Ovary (tissue), 3 donors: ENCODE measurements at regions not wholly inside any gene's neighbourhood (a gene's known extent, or its start where the extent isn't known, plus 50 kb on each side); places are given as distances from the start of the nearest gene placed in this dataset.

Experiments
- POLR2A ChIP-seq: fragments of 450-650 bp; IDR thresholded peaks from one replicate; pipeline ENCODE4 v1.6.1; 2017; ENCODE audit warnings: antibody characterized with exemption, mild to moderate bottlenecking, moderate library complexity
- TF ChIP-seq, protein P1 (sequence below), 3 donors: fragments of 450-650 bp in 2 of 3; fragments of 200-600 bp in 1 of 3; IDR thresholded peaks; one replicate each; pipeline versions ENCODE4 v1.5.1 to v1.8.0; 2016 to 2022; ENCODE audit warnings: antibody characterized with exemption in 3 of 3, mild to moderate bottlenecking in 1 of 3
- donor health status: DM: no; HTN: no; CAD: no.

DNA sequence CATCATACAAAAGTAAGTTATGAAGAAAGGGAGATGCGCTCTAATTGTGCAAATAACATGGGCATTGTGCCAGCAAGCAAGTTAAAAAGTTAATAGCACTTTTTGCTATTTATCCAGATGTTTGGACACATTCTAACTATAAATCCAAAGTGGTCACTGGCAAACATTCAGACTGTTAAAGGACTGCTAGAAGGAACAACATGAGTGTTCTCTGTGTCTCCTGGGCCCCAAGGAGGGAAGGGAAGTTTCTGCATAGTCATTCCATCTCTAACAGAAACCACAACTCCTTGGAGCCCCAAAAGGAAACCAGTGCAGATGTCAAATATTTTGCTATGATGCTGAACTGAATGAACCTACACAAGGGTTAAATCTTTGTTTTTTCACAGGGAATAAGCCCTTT lies 213.3 kb upstream of the HNRNPA3 start:
- TF ChIP-seq POLR2A: no peak
- TF ChIP-seq, protein P1, sequence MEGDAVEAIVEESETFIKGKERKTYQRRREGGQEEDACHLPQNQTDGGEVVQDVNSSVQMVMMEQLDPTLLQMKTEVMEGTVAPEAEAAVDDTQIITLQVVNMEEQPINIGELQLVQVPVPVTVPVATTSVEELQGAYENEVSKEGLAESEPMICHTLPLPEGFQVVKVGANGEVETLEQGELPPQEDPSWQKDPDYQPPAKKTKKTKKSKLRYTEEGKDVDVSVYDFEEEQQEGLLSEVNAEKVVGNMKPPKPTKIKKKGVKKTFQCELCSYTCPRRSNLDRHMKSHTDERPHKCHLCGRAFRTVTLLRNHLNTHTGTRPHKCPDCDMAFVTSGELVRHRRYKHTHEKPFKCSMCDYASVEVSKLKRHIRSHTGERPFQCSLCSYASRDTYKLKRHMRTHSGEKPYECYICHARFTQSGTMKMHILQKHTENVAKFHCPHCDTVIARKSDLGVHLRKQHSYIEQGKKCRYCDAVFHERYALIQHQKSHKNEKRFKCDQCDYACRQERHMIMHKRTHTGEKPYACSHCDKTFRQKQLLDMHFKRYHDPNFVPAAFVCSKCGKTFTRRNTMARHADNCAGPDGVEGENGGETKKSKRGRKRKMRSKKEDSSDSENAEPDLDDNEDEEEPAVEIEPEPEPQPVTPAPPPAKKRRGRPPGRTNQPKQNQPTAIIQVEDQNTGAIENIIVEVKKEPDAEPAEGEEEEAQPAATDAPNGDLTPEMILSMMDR (IDR thresholded peaks at IDR 0.05): no peak
